Gastroesophageal sphincter (tissue), 3 donors: ENCODE measurements at regions not wholly inside any gene's neighbourhood (a gene's known extent, or its start where the extent isn't known, plus 50 kb on each side); places are given as distances from the start of the nearest gene placed in this dataset.

ENCODE experiments used
- CTCF ChIP-seq, 4 experiments: fragments of 200-600 bp in 2 of 4; fragments of 450-650 bp in 2 of 4; sonication (generic) in 1 of 4; IDR thresholded peaks; one replicate each; pipeline ENCODE4 v1.5.1; 2017 to 2019; ENCODE audit warnings: antibody characterized with exemption in 4 of 4, mild to moderate bottlenecking in 2 of 4, moderate library complexity in 2 of 4
- EP300 ChIP-seq: sonication (generic); formaldehyde crosslinking; IDR thresholded peaks from one replicate; pipeline ENCODE4 v1.6.1; 2017; ENCODE audit warnings: antibody characterized with exemption, mild to moderate bottlenecking
- POLR2A ChIP-seq, 2 donors: fragments of 450-650 bp; IDR thresholded peaks; one replicate each; pipeline ENCODE4 v1.6.1; 2017; ENCODE audit warnings: antibody characterized with exemption in 2 of 2, mild to moderate bottlenecking in 2 of 2, moderate library complexity in 1 of 2
- POLR2AphosphoS5 ChIP-seq: sonication (generic); formaldehyde crosslinking; IDR thresholded peaks from one replicate; pipeline ENCODE4 v1.6.1; 2017; ENCODE audit warnings: antibody characterized with exemption

- no peak for TF ChIP-seq POLR2AphosphoS5
- no peak for TF ChIP-seq POLR2A (IDR thresholded peaks at IDR 0.05)
- no peak for TF ChIP-seq CTCF (IDR thresholded peaks at IDR 0.05)
- TF ChIP-seq EP300: no peak
These were observed 130.6 kb downstream of the URB2 start for GRCh38 chr1:229756666-229757065.
